SK-N-MC (cell line): ENCODE measurements at regions not wholly inside any gene's neighbourhood (a gene's known extent, or its start where the extent isn't known, plus 50 kb on each side); places are given as distances from the start of the nearest gene placed in this dataset.

Experiments used
- EZH2 ChIP-seq: fragments of 200-600 bp; sonication (generic); IDR thresholded peaks from one replicate; pipeline ENCODE4 v1.6.1; 2017; ENCODE audit warnings: antibody characterized with exemption
- POLR2AphosphoS5 ChIP-seq: IDR thresholded peaks from 2 replicates; pipeline ENCODE4 v1.6.1; 2012; ENCODE audit warnings: mild to moderate bottlenecking, low read depth, low read length, borderline replicate concordance

DNA sequence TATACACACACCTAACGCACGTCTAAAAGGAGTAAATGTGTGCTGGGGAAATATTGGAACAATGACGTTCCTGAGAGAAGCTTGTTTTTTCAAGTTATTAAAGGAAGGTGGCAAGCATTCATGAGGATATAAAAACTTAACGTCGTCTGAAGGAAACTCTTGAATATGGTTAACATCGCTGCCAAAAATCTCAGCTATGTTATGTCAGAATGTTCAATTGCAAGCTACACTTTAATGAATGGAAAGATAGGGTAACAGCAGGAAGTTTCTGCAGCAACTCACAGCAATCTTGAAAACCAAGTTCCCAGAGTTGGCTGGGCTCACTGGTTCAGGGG, 54.3 kb upstream of the MEF2A start:
- TF ChIP-seq POLR2AphosphoS5 (no peak), EZH2 (no peak)
